Natural killer cell (primary cell): ENCODE measurements at regions not wholly inside any gene's neighbourhood (a gene's known extent, or its start where the extent isn't known, plus 50 kb on each side); places are given as distances from the start of the nearest gene placed in this dataset.
"Not testable (repeated sequence)": the region's sequence is repeated elsewhere in the genome, so short reads cannot be mapped to it uniquely, and the experiment has no call there.

Source experiments
- ATAC-seq, 3 donors: fragments of 150-1000 bp in 2 of 3; fragments of 200-7000 bp in 1 of 3; cut with Tn5 transposase; 1 replicate in 1 of 3; 2 replicates in 2 of 3; pipeline ENCODE4 v1.10.0; 2021; ENCODE audit warnings: mild to moderate bottlenecking in 2 of 3, moderate library complexity in 2 of 3
- DNase-seq, 2 donors: peaks; one replicate each; pipeline versions ENCODE4 v3.0.0 to v3.0.0-alpha.2; 2013 to 2021; ENCODE audit warnings: mixed read lengths in 1 of 2
- H3K27ac ChIP-seq: one replicate; pipeline ENCODE4 v1.5.1; 2013; ENCODE audit warnings: mild to moderate bottlenecking, low read length
- H3K27me3 ChIP-seq: one replicate; pipeline ENCODE4 v1.6.1; 2013; ENCODE audit warnings: low read length; ENCODE audit not compliant: control insufficient read depth, insufficient read depth
- H3K36me3 ChIP-seq: one replicate; pipeline ENCODE4 v1.6.1; 2013; ENCODE audit warnings: low read length; ENCODE audit not compliant: control insufficient read depth, insufficient read depth
- H3K4me1 ChIP-seq: one replicate; pipeline ENCODE4 v1.6.1; 2013; ENCODE audit warnings: low read length; ENCODE audit not compliant: control insufficient read depth, insufficient read depth
- H3K4me3 ChIP-seq: one replicate; pipeline ENCODE4 v1.5.1; 2013; ENCODE audit warnings: low read length
- H3K9me3 ChIP-seq: one replicate; pipeline ENCODE4 v1.6.1; 2013; ENCODE audit warnings: low read length; ENCODE audit not compliant: control insufficient read depth, insufficient read depth
- H3K27ac Mint-ChIP-seq, 2 donors: one replicate each; pipeline ENCODE4 v1.8.0; 2022; ENCODE audit warnings: mild to moderate bottlenecking in 2 of 2, mixed read lengths in 2 of 2, moderate library complexity in 1 of 2
- H3K27me3 Mint-ChIP-seq, 2 donors: one replicate each; pipeline ENCODE4 v1.8.0; 2022; ENCODE audit warnings: low read depth in 2 of 2, mixed read lengths in 2 of 2
- H3K36me3 Mint-ChIP-seq: one replicate; pipeline ENCODE4 v1.8.0; 2022; ENCODE audit warnings: mixed read lengths
- H3K4me1 Mint-ChIP-seq, 2 donors: one replicate each; pipeline ENCODE4 v1.8.0; 2022; ENCODE audit warnings: mixed read lengths in 2 of 2
- H3K4me3 Mint-ChIP-seq: one replicate; pipeline ENCODE4 v1.8.0; 2022; ENCODE audit warnings: mild to moderate bottlenecking, moderate library complexity, mixed read lengths
- H3K9me3 Mint-ChIP-seq, 2 donors: one replicate each; pipeline ENCODE4 v1.8.0; 2022; ENCODE audit warnings: mixed read lengths in 2 of 2
- CTCF ChIP-seq: fragments of 200-600 bp; IDR thresholded peaks from one replicate; pipeline ENCODE4 v1.8.0; 2022; ENCODE audit warnings: antibody characterized with exemption
- WGBS: methylation state at CpG from one replicate; pipeline ENCODE4 v1.1.7; 2013; ENCODE audit warnings: missing lambda C conversion rate; ENCODE audit not compliant: insufficient coverage; 5-methylcytosine and 5-hydroxymethylcytosine counted together
- intact Hi-C: fragments of 100-400 bp; cut with micrococcal nuclease; formaldehyde crosslinking; loops from one replicate; pipeline ENCODE4 v1.14.2; 2022

GRCh38 chr5:9818340-9818845 is 188.2 kb upstream of the TAS2R1 start:
- Mint-ChIP-seq H3K27me3 (no peaks in the 10 kb centered on the region), H3K27ac (no peak overlapping the region), H3K4me3 (no peak overlapping the region), H3K36me3 (no peaks in the 10 kb centered on the region), H3K4me1 (no peaks in the 10 kb centered on the region), H3K9me3 (peaks cover 0 to 8% of the 10 kb centered on the region in 2 donors)
- 90% methylated on average over 1 of the region's 2 CpGs for WGBS
- no peak for ATAC-seq
- TF ChIP-seq CTCF, result no peak
- intact Hi-C loops, result no loop called here
- DNase-seq, result no peak
- H3K4me1 ChIP-seq, result no peaks in the 10 kb centered on the region
- no peaks in the 10 kb centered on the region for H3K36me3 ChIP-seq
- no peaks in the 10 kb centered on the region for H3K9me3 ChIP-seq
- H3K4me3 ChIP-seq, result no peak overlapping the region
- no peak overlapping the region for H3K27ac ChIP-seq
- H3K27me3 ChIP-seq, result no peaks in the 10 kb centered on the region

DNA sequence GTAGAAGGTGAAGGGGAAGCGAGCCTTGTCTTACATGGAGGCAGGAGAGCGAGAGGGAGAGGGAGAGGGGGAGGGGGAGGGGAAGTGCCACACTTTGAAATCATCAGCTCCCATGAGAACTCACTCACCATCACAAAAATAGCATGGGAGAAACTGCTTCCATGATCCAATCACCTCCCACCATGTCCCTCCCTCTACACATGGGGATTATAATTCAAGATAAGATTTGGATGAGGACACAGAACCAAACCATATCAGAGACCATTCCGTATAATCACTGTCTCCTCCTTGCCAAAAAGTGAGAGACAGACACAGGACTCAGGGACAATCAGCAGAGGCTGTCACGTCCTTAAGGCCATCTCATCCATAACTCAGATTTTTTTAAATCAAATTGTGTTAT is 187.7 kb upstream of the TAS2R1 start:
- H3K9me3 Mint-ChIP-seq, result peaks cover 0 to 8% of the 10 kb centered on the region in 2 donors
- WGBS, result 67% methylated on average over 2 of the region's 4 CpGs
- H3K27ac Mint-ChIP-seq, result no peak overlapping the region
- no peak for DNase-seq
- ATAC-seq, result no peak
- Histone ChIP-seq H3K27me3 (no peaks in the 10 kb centered on the region), H3K36me3 (no peaks in the 10 kb centered on the region), H3K9me3 (no peaks in the 10 kb centered on the region), H3K27ac (no peak overlapping the region), H3K4me1 (no peaks in the 10 kb centered on the region), H3K4me3 (no peak overlapping the region)
- intact Hi-C loops, result no loop called here
- H3K27me3 Mint-ChIP-seq, result no peaks in the 10 kb centered on the region
- H3K4me1 Mint-ChIP-seq, result no peaks in the 10 kb centered on the region
- H3K4me3 Mint-ChIP-seq, result no peak overlapping the region
- no peaks in the 10 kb centered on the region for H3K36me3 Mint-ChIP-seq
- no peak for TF ChIP-seq CTCF

DNA sequence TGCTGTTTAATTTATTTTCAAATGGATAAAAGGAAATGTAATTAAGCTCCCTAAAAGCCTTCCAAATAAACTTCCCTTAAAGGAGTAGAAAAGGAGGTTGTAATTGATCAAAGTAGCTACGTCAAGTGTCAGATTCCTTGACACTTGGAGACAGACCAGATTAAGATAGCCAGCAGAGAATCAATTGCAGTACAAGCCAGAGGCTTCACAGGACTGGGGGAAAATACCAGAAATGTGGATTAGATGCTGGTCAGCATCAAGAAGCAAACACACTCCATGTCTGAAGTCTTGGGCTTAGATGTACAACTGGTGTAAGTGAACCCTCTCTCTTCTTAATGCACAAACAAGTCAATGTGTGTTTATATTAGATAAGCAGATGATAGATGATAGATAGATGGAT is 184.9 kb upstream of the TAS2R1 start:
- Mint-ChIP-seq H3K4me1 (no peaks in the 10 kb centered on the region), H3K36me3 (no peaks in the 10 kb centered on the region), H3K27me3 (no peaks in the 10 kb centered on the region), H3K27ac (no peak overlapping the region), H3K9me3 (peaks cover 9 to 16% of the 10 kb centered on the region in 2 donors), H3K4me3 (no peak overlapping the region)
- Histone ChIP-seq H3K4me1 (no peaks in the 10 kb centered on the region), H3K27ac (no peak overlapping the region), H3K9me3 (no peaks in the 10 kb centered on the region), H3K27me3 (no peaks in the 10 kb centered on the region), H3K4me3 (no peak overlapping the region), H3K36me3 (no peaks in the 10 kb centered on the region)
- no peak for ATAC-seq
- WGBS, result 94% methylated on average over 1 of the region's 1 CpG
- no peak for TF ChIP-seq CTCF
- intact Hi-C loops, result no loop called here
- no peak for DNase-seq

- no peaks in the 10 kb centered on the region for H3K36me3 Mint-ChIP-seq
- H3K4me3 Mint-ChIP-seq, result no peak overlapping the region
- H3K4me1 Mint-ChIP-seq, result no peaks in the 10 kb centered on the region
- Histone ChIP-seq H3K9me3 (no peaks in the 10 kb centered on the region), H3K36me3 (no peaks in the 10 kb centered on the region), H3K4me3 (no peak overlapping the region), H3K4me1 (no peaks in the 10 kb centered on the region), H3K27me3 (no peaks in the 10 kb centered on the region), H3K27ac (no peak overlapping the region)
- DNase-seq (no peak), ATAC-seq (no peak)
- intact Hi-C loops, result no loop called here
- TF ChIP-seq CTCF, result no peak
- no peak overlapping the region for H3K27ac Mint-ChIP-seq
- no peaks in the 10 kb centered on the region for H3K27me3 Mint-ChIP-seq
- H3K9me3 Mint-ChIP-seq, result peaks cover 14 to 19% of the 10 kb centered on the region in 2 donors
- 62% methylated on average over 1 of the region's 1 CpG for WGBS
Observed at GRCh38 chr5:9813305-9813704, 183.2 kb upstream of the TAS2R1 start.

DNA sequence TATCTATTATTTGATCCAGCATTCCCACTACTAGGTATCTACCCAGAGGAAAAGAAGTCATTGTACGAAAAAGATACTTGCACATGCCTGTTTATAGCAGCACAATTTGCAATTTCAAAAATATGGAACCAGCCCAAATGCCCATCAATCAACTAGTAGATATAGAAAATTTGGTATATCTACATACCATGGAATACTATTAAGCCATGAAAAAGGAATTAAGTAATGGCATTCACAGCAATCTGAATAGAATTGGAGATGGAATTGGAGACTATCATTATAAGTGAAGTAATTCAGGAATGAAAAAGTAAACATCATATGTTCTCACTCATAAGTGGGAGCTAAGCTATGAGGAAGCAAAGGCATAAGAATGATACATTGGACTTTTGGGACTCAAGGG is 177.2 kb upstream of the TAS2R1 start:
- intact Hi-C loops, H3K4me1 ChIP-seq, H3K27ac Mint-ChIP-seq, H3K36me3 Mint-ChIP-seq, ATAC-seq, H3K4me3 Mint-ChIP-seq, H3K4me3 ChIP-seq, H3K36me3 ChIP-seq, DNase-seq, H3K27me3 ChIP-seq, H3K27me3 Mint-ChIP-seq, H3K9me3 ChIP-seq, H3K27ac ChIP-seq, H3K4me1 Mint-ChIP-seq: not testable (repeated sequence)
- H3K9me3 Mint-ChIP-seq, result peaks cover 24 to 25% of the 10 kb centered on the region in 2 donors
- 86% methylated on average over 1 of the region's 1 CpG for WGBS
